ENCODE measurements at regions not wholly inside any gene's neighbourhood (a gene's known extent, or its start where the extent isn't known, plus 50 kb on each side); places are given as distances from the start of the nearest gene placed in this dataset.

DNA sequence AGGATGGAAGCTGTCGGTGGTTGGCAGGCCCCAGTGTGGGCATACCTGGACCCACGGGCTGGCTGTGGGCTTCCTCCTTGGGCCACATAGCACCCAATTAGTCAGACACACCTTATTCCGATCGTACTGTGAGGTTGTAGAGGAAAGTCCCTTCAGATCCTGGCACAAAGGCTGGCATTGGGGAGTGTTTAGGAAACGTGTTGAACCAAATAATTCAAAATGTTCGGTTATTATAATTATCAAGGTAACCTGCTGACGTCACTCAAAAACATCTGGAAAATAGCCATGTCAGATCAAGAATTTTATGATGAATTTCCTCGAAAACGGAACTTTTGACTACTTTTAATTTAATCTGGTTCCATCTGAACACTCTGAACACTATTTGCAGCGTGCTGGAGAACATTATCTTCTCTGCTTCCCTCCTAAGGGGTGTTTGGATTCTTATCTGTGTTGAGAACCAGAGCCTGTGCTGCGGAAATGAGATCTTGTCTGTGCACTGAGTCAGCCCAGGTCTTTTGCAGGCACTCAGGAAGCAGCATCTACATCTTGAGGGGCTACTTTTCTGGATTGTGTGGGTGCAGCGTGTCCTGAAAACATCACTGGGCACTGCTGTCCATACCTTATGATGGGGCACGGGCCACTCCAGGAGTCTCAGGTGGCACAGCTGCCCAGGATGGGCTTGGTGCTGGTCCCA is 100.3 kb downstream of the SLC25A47 start:
- ChIA-PET CTCF (interaction anchor here (2.4 to 3.6 kb wide), 2 partner anchors 16 to 222 kb away, joined by 11 to 13 read pairs; no protein-coding TSS in a partner anchor), POLR2A (no interaction called here)
- H3K27ac Mint-ChIP-seq = 0 out of 2 replicates have a peak overlapping the region, but pooled peaks have one; percentile 20
- ATAC-seq = no peak
- H3K36me3 Mint-ChIP-seq = no peaks in the 10 kb centered on the region; the same call in 1 of the 2 replicates
- no peaks in the 10 kb centered on the region for H3K27me3 Mint-ChIP-seq (ENCODE audit: low read depth)
- TF ChIP-seq E2F5 (CRISPR knock-in tag; IDR thresholded peaks at IDR 0.05) (no peak), E2F4 (CRISPR knock-in tag; IDR thresholded peaks at IDR 0.05; ENCODE audit: borderline replicate concordance, low read depth) (no peak), ZNF219 (CRISPR knock-in tag; IDR thresholded peaks at IDR 0.05; ENCODE audit: borderline replicate concordance) (no peak), ZNF532 (CRISPR knock-in tag; IDR thresholded peaks at IDR 0.05; ENCODE audit: borderline replicate concordance) (no peak), GABPB1 (CRISPR knock-in tag; IDR thresholded peaks at IDR 0.05) (no peak), ESRRA (CRISPR knock-in tag; IDR thresholded peaks at IDR 0.05; ENCODE audit: borderline replicate concordance) (no peak), OVOL2 (CRISPR knock-in tag; IDR thresholded peaks at IDR 0.05; ENCODE audit: borderline replicate concordance) (no peak), TP53 (CRISPR knock-in tag; IDR thresholded peaks at IDR 0.05) (no peak)
- TF ChIP-seq, protein P1, sequence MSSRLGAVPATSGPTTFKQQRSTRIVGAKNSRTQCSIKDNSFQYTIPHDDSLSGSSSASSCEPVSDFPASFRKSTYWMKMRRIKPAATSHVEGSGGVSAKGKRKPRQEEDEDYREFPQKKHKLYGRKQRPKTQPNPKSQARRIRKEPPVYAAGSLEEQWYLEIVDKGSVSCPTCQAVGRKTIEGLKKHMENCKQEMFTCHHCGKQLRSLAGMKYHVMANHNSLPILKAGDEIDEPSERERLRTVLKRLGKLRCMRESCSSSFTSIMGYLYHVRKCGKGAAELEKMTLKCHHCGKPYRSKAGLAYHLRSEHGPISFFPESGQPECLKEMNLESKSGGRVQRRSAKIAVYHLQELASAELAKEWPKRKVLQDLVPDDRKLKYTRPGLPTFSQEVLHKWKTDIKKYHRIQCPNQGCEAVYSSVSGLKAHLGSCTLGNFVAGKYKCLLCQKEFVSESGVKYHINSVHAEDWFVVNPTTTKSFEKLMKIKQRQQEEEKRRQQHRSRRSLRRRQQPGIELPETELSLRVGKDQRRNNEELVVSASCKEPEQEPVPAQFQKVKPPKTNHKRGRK (CRISPR knock-in tag; IDR thresholded peaks at IDR 0.05; ENCODE audit: borderline replicate concordance) = no peak
- TF ChIP-seq, protein P2, sequence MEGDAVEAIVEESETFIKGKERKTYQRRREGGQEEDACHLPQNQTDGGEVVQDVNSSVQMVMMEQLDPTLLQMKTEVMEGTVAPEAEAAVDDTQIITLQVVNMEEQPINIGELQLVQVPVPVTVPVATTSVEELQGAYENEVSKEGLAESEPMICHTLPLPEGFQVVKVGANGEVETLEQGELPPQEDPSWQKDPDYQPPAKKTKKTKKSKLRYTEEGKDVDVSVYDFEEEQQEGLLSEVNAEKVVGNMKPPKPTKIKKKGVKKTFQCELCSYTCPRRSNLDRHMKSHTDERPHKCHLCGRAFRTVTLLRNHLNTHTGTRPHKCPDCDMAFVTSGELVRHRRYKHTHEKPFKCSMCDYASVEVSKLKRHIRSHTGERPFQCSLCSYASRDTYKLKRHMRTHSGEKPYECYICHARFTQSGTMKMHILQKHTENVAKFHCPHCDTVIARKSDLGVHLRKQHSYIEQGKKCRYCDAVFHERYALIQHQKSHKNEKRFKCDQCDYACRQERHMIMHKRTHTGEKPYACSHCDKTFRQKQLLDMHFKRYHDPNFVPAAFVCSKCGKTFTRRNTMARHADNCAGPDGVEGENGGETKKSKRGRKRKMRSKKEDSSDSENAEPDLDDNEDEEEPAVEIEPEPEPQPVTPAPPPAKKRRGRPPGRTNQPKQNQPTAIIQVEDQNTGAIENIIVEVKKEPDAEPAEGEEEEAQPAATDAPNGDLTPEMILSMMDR (IDR thresholded peaks at IDR 0.05) = no peak
- TF ChIP-seq, protein P3, sequence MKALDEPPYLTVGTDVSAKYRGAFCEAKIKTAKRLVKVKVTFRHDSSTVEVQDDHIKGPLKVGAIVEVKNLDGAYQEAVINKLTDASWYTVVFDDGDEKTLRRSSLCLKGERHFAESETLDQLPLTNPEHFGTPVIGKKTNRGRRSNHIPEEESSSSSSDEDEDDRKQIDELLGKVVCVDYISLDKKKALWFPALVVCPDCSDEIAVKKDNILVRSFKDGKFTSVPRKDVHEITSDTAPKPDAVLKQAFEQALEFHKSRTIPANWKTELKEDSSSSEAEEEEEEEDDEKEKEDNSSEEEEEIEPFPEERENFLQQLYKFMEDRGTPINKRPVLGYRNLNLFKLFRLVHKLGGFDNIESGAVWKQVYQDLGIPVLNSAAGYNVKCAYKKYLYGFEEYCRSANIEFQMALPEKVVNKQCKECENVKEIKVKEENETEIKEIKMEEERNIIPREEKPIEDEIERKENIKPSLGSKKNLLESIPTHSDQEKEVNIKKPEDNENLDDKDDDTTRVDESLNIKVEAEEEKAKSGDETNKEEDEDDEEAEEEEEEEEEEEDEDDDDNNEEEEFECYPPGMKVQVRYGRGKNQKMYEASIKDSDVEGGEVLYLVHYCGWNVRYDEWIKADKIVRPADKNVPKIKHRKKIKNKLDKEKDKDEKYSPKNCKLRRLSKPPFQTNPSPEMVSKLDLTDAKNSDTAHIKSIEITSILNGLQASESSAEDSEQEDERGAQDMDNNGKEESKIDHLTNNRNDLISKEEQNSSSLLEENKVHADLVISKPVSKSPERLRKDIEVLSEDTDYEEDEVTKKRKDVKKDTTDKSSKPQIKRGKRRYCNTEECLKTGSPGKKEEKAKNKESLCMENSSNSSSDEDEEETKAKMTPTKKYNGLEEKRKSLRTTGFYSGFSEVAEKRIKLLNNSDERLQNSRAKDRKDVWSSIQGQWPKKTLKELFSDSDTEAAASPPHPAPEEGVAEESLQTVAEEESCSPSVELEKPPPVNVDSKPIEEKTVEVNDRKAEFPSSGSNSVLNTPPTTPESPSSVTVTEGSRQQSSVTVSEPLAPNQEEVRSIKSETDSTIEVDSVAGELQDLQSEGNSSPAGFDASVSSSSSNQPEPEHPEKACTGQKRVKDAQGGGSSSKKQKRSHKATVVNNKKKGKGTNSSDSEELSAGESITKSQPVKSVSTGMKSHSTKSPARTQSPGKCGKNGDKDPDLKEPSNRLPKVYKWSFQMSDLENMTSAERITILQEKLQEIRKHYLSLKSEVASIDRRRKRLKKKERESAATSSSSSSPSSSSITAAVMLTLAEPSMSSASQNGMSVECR (CRISPR knock-in tag; IDR thresholded peaks at IDR 0.05; ENCODE audit: borderline replicate concordance) = no peak
- no peak overlapping the region for H3K4me3 Mint-ChIP-seq
- DNase-seq (ENCODE audit: low spot score) = no peak
- H3K4me1 Mint-ChIP-seq = peaks cover 23% of the 10 kb centered on the region
- H3K9me3 Mint-ChIP-seq = peaks cover 4% of the 10 kb centered on the region
